GM18873 (cell line): ENCODE measurements at regions not wholly inside any gene's neighbourhood (a gene's known extent, or its start where the extent isn't known, plus 50 kb on each side); places are given as distances from the start of the nearest gene placed in this dataset.
"Not testable (repeated sequence)": the region's sequence is repeated elsewhere in the genome, so short reads cannot be mapped to it uniquely, and the experiment has no call there.

Source experiments
- ATAC-seq: cut with Tn5 transposase; IDR thresholded peaks from one replicate; pipeline ENCODE4 v1.9.1; 2021; ENCODE audit warnings: mild to moderate bottlenecking, moderate library complexity, moderate number of reproducible peaks; ENCODE audit not compliant: unreplicated experiment, low FRiP score

DNA sequence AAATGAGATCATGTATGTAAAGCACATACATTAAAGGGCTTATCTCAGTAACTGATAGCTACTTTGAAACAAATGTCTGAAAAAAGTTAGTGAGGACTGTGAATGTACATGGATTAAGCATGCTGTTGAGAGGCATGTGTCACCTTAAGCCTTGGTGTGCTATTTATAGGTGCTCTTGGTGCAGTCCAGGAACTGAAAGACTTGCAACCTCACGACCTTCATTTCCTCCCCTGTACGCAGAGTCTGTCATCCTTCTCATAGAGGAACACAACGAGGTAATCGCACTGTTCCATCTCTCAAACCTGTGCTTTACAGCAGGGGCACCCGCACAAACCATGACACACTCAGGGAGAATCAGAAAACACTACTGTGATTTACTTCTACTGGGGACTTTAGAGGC lies 65.6 kb downstream of the UFM1 start:
- peak; percentile 99 for ATAC-seq

DNA sequence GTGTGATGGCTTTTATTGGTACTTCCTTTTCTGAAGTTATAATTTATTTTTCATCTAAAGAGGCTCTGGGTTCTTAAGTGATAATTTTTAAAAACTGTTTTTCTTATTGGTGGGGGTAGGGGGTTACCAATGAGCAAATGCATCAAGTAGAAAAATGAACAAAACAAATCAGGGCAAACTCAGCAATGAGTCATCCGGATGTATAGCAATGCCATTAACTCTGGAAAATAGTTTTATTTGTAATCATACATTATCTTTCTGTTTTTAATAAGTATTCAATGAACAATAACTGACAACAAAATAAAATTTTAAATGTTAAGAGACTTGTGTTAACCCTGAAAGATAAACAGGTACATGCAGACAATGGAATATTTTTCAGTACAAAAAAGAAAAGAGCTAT lies 67.6 kb downstream of the UFM1 start:
- ATAC-seq: no peak

DNA sequence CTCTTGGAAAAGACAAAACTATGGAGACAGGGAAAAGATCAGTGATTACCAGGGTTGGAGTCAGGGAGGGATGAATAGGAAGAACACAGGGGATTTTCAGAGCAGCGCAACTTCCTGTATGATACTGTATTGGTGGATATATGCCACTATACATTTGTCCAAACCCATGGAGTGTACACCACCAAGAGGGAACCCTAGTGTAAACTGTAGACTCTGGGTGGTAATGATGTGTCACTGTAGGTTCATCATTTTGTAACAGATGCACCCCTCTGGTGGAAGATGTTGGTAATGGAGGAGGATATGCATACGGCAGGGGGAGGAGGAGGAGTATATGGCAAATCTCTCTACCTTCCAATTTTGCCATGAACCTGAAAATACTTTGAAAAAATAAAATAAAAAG lies 68.1 kb downstream of the UFM1 start:
- ATAC-seq: no peak

DNA sequence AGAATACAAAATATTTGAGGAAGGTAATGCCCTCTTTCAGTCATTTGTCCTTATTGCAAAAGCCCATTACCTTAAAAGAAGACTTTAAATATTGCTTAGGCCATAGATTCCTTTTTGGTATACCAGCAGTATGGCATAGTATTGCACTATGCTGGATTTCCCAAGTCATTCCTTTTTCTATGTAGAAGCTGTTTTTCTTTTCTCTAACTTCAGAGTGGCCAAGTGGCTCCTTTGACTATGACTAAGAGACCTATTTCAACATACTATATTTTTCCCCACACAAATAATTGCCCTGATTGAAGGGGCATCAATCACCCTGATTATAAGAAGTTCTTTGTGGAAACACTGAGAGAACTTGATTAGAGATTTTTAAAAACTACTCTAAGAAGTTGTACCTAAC lies 68.6 kb downstream of the UFM1 start:
- ATAC-seq: no peak

DNA sequence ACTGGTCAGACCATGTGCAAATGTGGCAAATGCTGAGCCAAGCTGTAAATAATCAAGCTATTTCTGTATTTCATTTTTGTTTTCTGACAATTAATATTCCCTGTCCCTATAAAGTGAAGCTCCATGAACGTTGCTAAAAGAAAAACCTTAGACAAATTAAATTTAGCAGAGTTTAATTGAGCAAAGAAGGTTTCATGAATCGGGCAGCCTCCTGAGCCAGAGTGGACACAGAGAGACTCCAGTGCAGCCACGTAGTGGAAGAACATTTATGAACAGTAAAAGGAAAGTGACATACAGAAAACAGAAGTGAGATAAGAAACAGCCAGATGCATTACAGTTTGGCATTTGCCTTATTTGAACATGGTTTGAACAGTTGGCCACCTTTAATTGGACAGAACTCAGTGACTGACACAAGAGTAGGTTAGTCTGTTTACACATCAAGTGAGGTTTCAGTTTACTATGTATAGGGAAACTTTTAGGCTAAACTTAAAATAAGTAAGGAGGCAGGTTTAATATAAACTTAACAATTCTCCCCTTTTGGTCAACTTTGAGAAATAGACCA lies 69.7 kb downstream of the UFM1 start:
- no peak for ATAC-seq

DNA sequence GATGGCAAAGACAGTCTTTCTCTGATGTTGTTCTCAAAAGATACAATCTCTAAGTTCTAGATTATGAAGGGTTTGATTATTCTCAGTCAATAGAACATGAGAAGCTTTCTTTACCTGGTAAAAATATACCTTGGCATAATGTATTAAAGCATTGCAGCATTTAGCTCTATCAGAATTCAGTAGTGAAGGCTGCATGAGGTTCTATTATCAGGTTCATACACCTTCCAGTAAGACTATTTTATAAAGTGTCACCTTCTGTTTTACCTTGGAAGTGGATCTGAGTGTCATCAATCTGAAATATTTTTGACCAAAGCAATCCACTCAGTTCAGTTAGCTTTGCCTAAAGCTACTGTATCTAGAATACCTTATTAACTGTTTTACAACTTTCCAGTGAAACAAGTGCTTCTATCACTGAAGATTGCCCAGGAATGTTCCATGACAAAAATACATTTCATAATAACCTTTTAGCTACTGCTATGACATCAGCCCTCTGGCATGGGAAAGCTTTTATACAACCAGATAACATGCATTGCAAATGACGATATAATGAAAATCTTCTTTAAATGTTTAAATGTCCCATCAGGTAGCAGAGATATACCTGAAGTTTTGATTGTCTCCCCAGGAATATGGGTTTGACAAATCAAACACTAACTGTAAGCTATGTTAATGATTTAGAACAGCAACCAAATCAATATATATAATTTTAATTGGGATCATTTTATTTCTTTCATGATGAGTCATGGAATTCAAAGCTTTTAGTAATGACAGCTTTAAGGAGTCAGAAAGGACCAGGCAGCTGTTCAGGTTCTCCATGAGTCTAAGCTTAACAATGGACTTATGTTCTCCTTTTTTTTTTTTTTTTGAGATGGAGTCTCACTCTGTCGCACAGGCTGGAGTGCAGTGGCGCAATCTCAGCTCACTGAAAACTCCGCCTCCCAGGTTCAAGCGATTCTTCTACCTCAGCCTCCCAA lies 72.2 kb downstream of the UFM1 start:
- no peak for ATAC-seq

DNA sequence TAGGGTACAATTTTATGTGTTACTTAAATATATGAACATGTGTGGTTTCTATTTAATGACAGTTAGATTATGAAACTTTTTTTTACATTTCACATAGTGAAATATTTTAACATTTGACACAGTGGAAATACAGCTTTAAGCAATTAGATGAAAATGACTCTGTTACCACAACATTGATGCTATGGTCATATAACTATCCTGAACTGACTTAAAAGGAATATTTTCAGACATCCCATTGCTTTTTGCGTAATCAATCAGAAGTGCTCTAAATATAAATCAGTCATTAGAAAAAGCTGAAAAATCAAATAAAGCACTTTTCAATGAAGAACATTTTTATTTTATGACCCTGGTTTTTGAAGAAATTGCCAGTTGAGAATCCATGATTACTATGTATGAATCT lies 80.3 kb downstream of the UFM1 start:
- no peak for ATAC-seq

DNA sequence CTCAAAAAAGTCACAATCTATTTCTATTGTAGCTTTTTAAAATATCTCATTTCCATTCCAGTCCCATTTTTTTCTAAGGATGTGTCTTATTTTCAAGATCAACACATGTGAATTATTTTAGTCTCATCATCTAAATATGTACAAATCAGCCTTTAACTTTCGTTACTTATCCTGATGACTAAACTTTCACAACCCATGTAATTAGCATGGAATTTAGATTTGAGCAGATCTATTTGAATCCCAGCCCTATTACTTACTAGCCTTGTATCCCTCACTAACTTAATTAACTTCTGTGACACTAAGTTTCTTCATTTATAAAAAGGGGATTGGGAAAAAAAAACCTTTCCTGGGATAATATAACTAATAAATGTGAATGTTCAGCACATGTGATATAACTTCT lies 81.1 kb downstream of the UFM1 start:
- no peak for ATAC-seq

DNA sequence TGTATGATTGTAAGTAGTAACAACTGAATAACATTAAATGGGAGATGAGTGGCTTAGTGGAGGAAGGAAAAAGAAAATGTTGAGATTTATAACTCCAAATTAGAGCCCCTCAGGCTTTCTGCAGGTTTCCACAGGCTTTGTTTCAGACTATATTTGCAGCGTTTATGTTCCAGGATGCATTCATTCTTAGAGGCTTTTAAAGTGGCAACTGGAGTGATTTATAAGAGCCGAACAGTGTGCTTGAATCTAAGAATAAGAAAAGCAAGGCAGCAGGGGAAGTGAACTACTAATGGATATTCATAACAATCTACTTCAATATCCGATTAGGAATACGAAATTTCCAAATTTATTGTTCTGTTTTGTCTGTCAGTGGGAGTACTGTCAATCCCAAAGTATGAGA lies 91.0 kb downstream of the UFM1 start:
- ATAC-seq: no peak

DNA sequence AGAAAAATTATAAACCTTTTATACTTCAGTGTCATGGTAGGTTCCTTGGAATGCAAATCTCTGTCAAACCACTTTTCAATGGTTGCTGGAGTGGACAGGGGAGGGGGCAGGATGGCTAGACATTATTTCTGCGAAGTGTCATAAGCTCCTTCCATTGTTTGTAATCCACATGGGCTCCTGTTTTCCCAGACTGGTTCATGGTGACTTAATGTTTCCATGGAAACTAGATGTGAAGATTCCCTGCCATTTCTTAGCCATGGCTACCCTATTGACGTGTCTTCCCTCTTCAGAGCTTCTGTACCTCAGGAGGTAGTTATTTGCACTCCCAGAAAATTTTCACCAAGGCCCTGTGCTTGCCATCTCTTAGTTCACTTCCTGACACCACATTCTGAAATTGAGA lies 95.3 kb downstream of the UFM1 start:
- ATAC-seq: no peak

DNA sequence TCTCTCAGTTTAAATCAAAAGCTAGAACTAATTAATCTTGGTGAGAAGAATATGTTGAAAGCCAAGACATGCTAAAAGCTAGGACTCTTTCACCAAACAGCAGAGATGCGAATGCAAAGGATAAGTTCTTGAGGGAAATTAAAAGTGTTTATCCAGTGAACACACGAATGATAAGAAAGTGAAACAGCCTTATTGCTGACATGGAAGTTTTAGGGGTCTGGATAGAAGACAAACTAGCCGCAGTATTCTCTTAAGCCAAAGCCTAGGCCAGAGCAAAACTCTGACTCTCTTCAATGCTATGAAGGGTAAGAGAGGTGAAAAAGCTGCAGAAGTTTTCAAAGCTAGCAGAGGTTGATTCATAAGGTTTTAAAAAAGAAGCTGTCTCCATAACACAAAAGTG lies 103.0 kb downstream of the UFM1 start:
- no peak for ATAC-seq

DNA sequence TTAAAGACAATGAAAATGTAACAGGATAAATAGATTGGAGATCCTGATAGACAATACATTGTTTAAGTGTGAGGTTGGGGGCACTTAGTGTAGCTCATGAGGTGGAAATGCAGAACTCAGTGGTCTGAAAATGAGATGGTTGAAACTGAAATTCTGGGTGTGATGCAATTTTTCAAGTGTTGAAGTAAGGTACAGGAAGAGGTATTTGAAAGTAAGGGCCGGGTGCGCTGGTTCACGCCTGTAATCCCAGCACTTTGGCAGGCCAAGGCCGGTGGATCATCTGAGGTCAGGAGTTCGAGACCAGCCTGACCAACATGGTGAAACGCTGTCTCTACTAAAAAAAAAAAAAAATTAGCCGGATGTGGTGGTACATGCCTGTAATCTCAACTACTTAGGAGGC lies 113.0 kb downstream of the UFM1 start:
- no peak for ATAC-seq

DNA sequence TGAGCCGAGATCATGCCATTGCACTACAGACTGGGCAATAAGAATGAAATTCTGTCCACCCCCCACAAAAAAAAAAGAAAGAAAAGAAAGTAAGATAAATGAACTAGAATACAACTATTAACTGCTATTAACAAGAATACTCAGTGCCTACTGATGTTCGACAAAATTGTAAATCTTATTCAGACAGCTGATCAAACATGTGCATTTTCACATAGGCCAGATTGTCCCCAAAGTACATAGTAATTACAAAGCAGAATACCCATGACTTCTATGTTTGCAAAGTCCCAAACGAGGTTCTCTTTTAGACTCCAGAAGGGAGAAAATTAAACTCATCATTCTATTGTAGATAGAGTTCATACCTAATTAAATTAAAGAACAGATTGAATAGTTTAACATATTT lies 113.4 kb downstream of the UFM1 start:
- no peak for ATAC-seq

DNA sequence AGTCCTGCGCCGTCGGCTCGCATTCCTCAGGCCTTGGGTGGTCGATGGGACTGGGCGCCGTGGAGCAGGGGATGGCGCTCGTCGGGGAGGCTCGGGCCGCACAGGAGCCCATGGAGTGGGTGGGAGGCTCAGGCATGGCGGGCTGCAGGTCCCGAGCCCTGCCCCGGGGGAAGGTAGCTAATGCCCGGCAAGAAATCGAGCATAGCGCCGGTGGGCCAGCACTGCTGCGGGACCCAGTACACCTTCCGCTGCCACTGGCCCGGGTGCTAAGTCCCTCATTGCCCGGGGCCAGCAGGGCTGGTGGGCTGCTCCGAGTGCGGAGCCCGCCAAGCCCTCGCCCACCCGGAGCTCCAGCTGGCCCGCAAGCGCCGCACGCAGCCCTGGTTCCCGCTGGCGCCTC lies 122.8 kb downstream of the UFM1 start:
- not testable (repeated sequence) for ATAC-seq

DNA sequence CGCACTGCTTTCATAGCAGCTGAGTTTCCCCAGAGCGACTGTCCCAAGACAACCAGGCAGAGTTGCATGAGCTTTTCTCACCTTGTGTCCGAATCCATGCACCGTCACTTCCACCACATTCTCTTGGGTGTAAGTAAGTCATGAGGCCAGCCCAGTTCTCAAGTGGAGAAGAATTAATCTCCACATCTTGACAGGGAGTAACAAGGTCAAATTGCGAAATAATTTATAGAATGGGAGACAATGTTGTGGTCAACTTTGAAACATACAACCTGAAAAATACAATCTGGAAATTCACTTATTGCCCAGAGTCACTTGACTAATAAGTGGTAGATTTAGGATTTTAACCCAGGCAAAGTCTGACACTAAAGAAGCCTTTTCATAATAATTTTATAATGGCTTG lies 123.7 kb downstream of the UFM1 start:
- no peak for ATAC-seq

DNA sequence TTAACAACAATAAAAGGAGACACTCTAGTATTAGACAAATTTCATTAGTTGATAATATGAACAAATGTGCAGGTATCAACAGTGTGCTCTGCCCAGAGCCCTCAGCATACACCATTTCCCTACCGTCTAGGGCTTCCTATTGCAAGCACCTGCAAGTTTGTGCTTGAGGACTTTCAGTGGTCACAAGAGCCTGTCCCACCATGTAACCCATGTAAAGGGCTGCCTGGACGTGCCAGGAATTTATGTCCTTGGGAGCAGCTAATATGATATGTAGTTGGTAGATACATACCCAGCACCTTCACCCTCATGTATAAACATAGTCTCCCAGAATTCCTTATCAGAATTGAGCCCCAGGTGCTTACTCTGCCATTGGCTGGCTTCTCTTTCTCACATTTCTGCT lies 128.0 kb downstream of the UFM1 start:
- no peak for ATAC-seq

DNA sequence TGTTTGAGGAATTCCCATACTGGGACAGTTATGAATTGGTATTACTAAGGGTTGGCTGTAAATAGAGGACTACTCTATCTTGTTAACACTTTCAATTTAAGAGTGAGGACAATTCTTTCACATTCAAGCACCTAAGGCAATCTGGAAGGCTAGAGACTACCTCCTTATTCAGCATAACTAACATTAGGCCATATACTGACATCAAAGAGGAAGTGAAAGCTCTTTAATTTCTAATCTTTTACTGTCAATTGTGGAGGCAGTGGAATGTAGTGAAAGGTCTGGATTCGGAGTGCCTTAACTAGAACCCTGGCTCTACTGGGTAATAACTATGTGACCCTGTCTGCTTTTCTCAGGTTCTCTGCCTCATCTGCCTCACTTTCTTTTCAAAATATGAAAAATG lies 134.0 kb downstream of the UFM1 start:
- ATAC-seq: no peak

DNA sequence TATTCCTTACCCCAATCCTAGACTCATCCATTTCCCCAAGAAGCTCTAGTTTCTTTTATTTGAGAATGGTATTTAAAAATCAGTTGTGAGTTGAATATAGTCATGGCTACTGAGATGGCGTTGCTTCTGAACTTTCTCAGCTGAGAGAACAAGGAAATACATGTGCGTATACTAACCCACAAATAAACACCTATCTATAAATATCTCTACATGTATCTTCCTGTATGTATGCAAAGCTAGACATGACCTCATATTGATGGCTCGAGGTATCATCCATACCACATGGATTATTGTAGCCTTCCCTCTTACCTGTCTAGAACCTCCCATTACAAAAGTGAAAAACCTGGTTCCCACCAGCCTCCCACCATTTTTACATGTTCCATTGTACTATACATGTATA lies 141.0 kb downstream of the UFM1 start:
- ATAC-seq: no peak

DNA sequence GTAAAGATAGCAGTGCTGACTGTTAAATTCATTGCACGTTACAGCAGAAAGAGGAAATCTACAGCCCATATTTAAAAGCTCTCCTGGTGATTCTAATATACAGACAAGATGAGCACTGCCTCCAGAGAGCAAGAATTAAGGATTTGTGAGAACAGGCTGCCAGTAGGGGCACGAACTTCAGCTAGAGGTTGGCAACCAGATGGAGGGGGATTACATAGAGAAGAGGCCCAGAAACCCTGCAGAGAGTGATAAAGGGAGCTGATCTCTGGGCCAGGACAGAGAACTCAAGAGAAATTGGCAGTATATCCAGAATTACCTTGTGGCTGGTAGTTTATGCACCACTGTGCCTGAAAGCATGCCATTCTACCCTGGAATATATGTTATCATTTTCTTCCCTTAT lies 144.8 kb downstream of the UFM1 start:
- ATAC-seq: no peak

DNA sequence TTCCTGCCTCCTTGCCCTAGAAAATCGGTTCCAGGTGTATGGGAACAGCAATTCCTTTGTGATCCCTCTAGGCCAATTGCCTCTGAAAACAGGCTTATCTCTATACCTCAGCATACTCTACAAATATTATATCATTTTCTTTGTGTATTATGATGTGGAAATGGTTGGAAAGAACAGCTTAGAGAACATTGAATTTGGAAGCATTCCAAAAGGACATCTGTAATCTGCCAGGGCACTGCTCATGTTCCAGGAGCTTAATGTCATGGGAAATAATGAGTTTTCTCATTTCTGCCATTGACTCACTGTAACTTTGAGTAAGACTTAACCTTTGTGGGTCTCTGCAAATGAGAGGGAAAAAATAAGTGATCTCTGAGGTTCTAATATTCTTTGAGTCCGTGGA lies 147.3 kb downstream of the UFM1 start:
- ATAC-seq: no peak

DNA sequence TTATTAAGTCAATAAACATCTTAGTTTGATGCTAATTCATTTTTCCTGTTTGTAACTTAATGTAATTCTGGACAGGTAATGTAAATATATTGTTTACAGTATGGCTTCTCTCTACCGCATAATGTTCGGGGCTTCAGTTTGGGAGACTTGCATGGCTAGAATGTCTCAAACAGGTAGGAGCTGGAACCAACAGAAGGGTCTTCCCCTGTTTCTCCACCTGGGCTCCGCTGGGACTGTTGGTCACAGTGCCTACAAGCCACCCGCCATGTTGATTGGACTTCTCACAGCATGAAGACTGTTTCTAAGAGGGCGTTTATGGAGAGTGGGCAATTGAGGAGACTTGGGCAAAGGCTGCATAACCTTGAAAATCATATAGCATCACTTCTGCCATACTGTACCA lies 148.6 kb downstream of the UFM1 start:
- ATAC-seq: no peak

DNA sequence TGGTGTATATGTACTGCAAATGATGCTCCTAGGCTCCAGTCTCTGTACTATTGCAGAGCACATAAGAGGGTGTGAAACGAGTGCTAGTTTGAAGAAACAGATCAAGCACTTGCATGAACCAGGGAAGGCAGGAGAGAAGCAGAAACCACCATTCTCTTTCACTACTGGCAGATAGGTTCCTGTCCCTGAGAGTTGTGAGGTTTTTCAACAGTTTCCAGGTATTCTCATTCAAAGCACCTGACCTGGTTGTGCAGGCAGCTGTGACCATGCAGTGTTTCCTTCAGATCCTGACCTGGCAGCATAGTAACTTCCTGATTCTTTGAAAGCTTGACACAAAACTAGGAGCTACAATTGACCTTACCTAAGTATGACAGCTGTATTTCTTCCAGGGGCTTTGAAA lies 164.9 kb downstream of the UFM1 start:
- no peak for ATAC-seq
